HepG2 (cell line): ENCODE measurements at regions not wholly inside any gene's neighbourhood (a gene's known extent, or its start where the extent isn't known, plus 50 kb on each side); places are given as distances from the start of the nearest gene placed in this dataset.

Source experiments
- ETV5 ChIP-seq: IDR thresholded peaks from 2 replicates; pipeline ENCODE4 v1.6.1; 2018; ENCODE audit warnings: missing biosample characterization, missing genetic modification reagents, inconsistent platforms, borderline replicate concordance
- GMEB1 ChIP-seq: sonication (generic); formaldehyde crosslinking; IDR thresholded peaks from 2 replicates; pipeline ENCODE4 v1.5.1; 2020; ENCODE audit warnings: missing genetic modification reagents, mild to moderate bottlenecking, borderline replicate concordance
- HNF4A ChIP-seq: sonication (generic); formaldehyde crosslinking; IDR thresholded peaks from 2 replicates; pipeline ENCODE4 v1.4.0; 2020; ENCODE audit warnings: missing genetic modification reagents
- KDM4B ChIP-seq: sonication (generic); formaldehyde crosslinking; IDR thresholded peaks from 2 replicates; pipeline ENCODE4 v1.4.0; 2020; ENCODE audit warnings: missing genetic modification reagents
- MEIS2 ChIP-seq: sonication (generic); formaldehyde crosslinking; IDR thresholded peaks from 2 replicates; pipeline ENCODE4 v1.9.0; 2021; ENCODE audit warnings: mild to moderate bottlenecking, missing genetic modification reagents
- MXD1 ChIP-seq: sonication (generic); formaldehyde crosslinking; IDR thresholded peaks from 2 replicates; pipeline ENCODE4 v1.4.0; 2020; ENCODE audit warnings: mild to moderate bottlenecking, missing genetic modification reagents
- NFAT5 ChIP-seq: sonication (generic); formaldehyde crosslinking; IDR thresholded peaks from 2 replicates; pipeline ENCODE4 v1.4.0; 2020; ENCODE audit warnings: missing genetic modification reagents
- SIN3B ChIP-seq: fragments of 150-350 bp; IDR thresholded peaks from 2 replicates; pipeline ENCODE4 v1.6.1; 2014; ENCODE audit warnings: low read length
- SRSF9 ChIP-seq: fragments of 200-400 bp; formaldehyde crosslinking; IDR thresholded peaks from 2 replicates; pipeline ENCODE4 v1.6.1; 2018; ENCODE audit warnings: borderline replicate concordance, mild to moderate bottlenecking, low read depth, low read length; ENCODE audit not compliant: insufficient read depth, poor library complexity, severe bottlenecking
- TBX2 ChIP-seq: sonication (generic); formaldehyde crosslinking; IDR thresholded peaks from 2 replicates; pipeline ENCODE4 v1.5.0; 2020; ENCODE audit warnings: missing genetic modification reagents, mild to moderate bottlenecking, borderline replicate concordance
- TCF7L2 ChIP-seq: IDR thresholded peaks from 2 replicates; pipeline ENCODE4 v1.6.1; 2011; ENCODE audit warnings: mild to moderate bottlenecking, low read depth, low read length, moderate library complexity
- TFDP2 ChIP-seq: sonication (generic); formaldehyde crosslinking; IDR thresholded peaks from 2 replicates; pipeline ENCODE4 v1.4.0; 2020; ENCODE audit warnings: missing genetic modification reagents
- ZBTB46 ChIP-seq: sonication (generic); formaldehyde crosslinking; IDR thresholded peaks from 2 replicates; pipeline ENCODE4 v1.4.0; 2020; ENCODE audit warnings: mild to moderate bottlenecking, missing genetic modification reagents, borderline replicate concordance
- ZBTB8A ChIP-seq: sonication (generic); formaldehyde crosslinking; IDR thresholded peaks from 2 replicates; pipeline ENCODE4 v1.4.0; 2020; ENCODE audit warnings: mild to moderate bottlenecking, low read depth, missing genetic modification reagents, borderline replicate concordance
- ZNF235 ChIP-seq: sonication (generic); formaldehyde crosslinking; IDR thresholded peaks from 2 replicates; pipeline ENCODE4 v1.8.1; 2023; ENCODE audit warnings: mild to moderate bottlenecking, missing genetic modification reagents, borderline replicate concordance
- ZNF512 ChIP-seq: sonication (generic); formaldehyde crosslinking; IDR thresholded peaks from 2 replicates; pipeline ENCODE4 v1.4.0; 2020; ENCODE audit warnings: mild to moderate bottlenecking, missing genetic modification reagents

- TF ChIP-seq TFDP2 (CRISPR knock-in tag) (no peak), TCF7L2 (no peak), SIN3B (no peak), MXD1 (no peak), ZBTB8A (CRISPR knock-in tag) (no peak), TBX2 (CRISPR knock-in tag) (peak; percentile 34; the same call in 1 of the 2 replicates), GMEB1 (no peak), ZBTB46 (CRISPR knock-in tag) (no peak), ETV5 (CRISPR knock-in tag) (peak; percentile 21; the same call in 1 of the 2 replicates), HNF4A (CRISPR knock-in tag) (peak; percentile 70), KDM4B (CRISPR knock-in tag) (no peak), MEIS2 (CRISPR knock-in tag) (no peak), ZNF512 (CRISPR knock-in tag) (no peak), ZNF235 (CRISPR knock-in tag) (no peak), SRSF9 (no peak), NFAT5 (CRISPR knock-in tag) (no peak)
Measured at GRCh38 chr2:242038166-242038927, 168.8 kb downstream of the RTP5 start (continued).
